ENCODE measurements at regions not wholly inside any gene's neighbourhood (a gene's known extent, or its start where the extent isn't known, plus 50 kb on each side); places are given as distances from the start of the nearest gene placed in this dataset.

- no peak for TF ChIP-seq CTCF (IDR thresholded peaks at IDR 0.05)
- no peak for TF ChIP-seq POLR2A (IDR thresholded peaks at IDR 0.05)
These were observed 316.8 kb upstream of the POU3F3 start for GRCh38 chr2:104537116-104537515.

Measured in uterus (tissue), 2 donors.